ENCODE measurements at regions not wholly inside any gene's neighbourhood (a gene's known extent, or its start where the extent isn't known, plus 50 kb on each side); places are given as distances from the start of the nearest gene placed in this dataset.

- Histone ChIP-seq H3K4me3 (ENCODE audit: low read length in 2 of 2) (no peak overlapping the region), H3K4me1 (ENCODE audit: control insufficient read depth in 2 of 2, insufficient read depth in 2 of 2, low read length in 2 of 2) (no peaks in the 10 kb centered on the region), H3K9ac (ENCODE audit: low read depth in 1 of 2, low read length in 2 of 2) (no peak overlapping the region), H3K27me3 (ENCODE audit: control insufficient read depth in 2 of 2, insufficient read depth in 2 of 2, low read length in 2 of 2) (no peaks in the 10 kb centered on the region), H3K36me3 (ENCODE audit: control insufficient read depth in 2 of 2, insufficient read depth in 2 of 2, low read length in 2 of 2) (no peaks in the 10 kb centered on the region), H3K9me3 (ENCODE audit: control insufficient read depth in 2 of 2, low read length in 2 of 2) (no peaks in the 10 kb centered on the region), H3K27ac (ENCODE audit: low read depth in 2 of 2, low read length in 2 of 2) (no peak overlapping the region)
Measured at GRCh38 chr11:70928854-70929598, 323.4 kb downstream of the SHANK2 start.

GRCh38 chr11:70930215-70930614, 322.2 kb downstream of the SHANK2 start:
- Histone ChIP-seq H3K9me3 (ENCODE audit: control insufficient read depth in 2 of 2, low read length in 2 of 2) (no peaks in the 10 kb centered on the region), H3K27me3 (ENCODE audit: control insufficient read depth in 2 of 2, insufficient read depth in 2 of 2, low read length in 2 of 2) (no peaks in the 10 kb centered on the region), H3K9ac (ENCODE audit: low read depth in 1 of 2, low read length in 2 of 2) (no peak overlapping the region), H3K4me1 (ENCODE audit: control insufficient read depth in 2 of 2, insufficient read depth in 2 of 2, low read length in 2 of 2) (no peaks in the 10 kb centered on the region), H3K36me3 (ENCODE audit: control insufficient read depth in 2 of 2, insufficient read depth in 2 of 2, low read length in 2 of 2) (no peaks in the 10 kb centered on the region), H3K27ac (ENCODE audit: low read depth in 2 of 2, low read length in 2 of 2) (no peak overlapping the region), H3K4me3 (ENCODE audit: low read length in 2 of 2) (no peak overlapping the region)

GRCh38 chr11:70931430-70931829, 320.9 kb downstream of the SHANK2 start:
- Histone ChIP-seq H3K9ac (ENCODE audit: low read depth in 1 of 2, low read length in 2 of 2) (no peak overlapping the region), H3K9me3 (ENCODE audit: control insufficient read depth in 2 of 2, low read length in 2 of 2) (no peaks in the 10 kb centered on the region), H3K4me1 (ENCODE audit: control insufficient read depth in 2 of 2, insufficient read depth in 2 of 2, low read length in 2 of 2) (no peaks in the 10 kb centered on the region)

GRCh38 chr11:70933981-70934583, 318.3 kb downstream of the SHANK2 start:
- Histone ChIP-seq H3K4me1 (ENCODE audit: control insufficient read depth in 2 of 2, insufficient read depth in 2 of 2, low read length in 2 of 2) (no peaks in the 10 kb centered on the region), H3K9ac (ENCODE audit: low read depth in 1 of 2, low read length in 2 of 2) (no peak overlapping the region), H3K36me3 (ENCODE audit: control insufficient read depth in 2 of 2, insufficient read depth in 2 of 2, low read length in 2 of 2) (no peaks in the 10 kb centered on the region), H3K4me3 (ENCODE audit: low read length in 2 of 2) (no peak overlapping the region), H3K27me3 (ENCODE audit: control insufficient read depth in 2 of 2, insufficient read depth in 2 of 2, low read length in 2 of 2) (no peaks in the 10 kb centered on the region), H3K9me3 (ENCODE audit: control insufficient read depth in 2 of 2, low read length in 2 of 2) (no peaks in the 10 kb centered on the region), H3K27ac (ENCODE audit: low read depth in 2 of 2, low read length in 2 of 2) (no peak overlapping the region)

More at GRCh38 chr11:70931430-70931829, 320.9 kb downstream of the SHANK2 start:
- Histone ChIP-seq H3K4me3 (ENCODE audit: low read length in 2 of 2) (no peak overlapping the region), H3K27ac (ENCODE audit: low read depth in 2 of 2, low read length in 2 of 2) (no peak overlapping the region), H3K36me3 (ENCODE audit: control insufficient read depth in 2 of 2, insufficient read depth in 2 of 2, low read length in 2 of 2) (no peaks in the 10 kb centered on the region), H3K27me3 (ENCODE audit: control insufficient read depth in 2 of 2, insufficient read depth in 2 of 2, low read length in 2 of 2) (no peaks in the 10 kb centered on the region)

GRCh38 chr11:70935006-70935768, 317.2 kb downstream of the SHANK2 start:
- Histone ChIP-seq H3K4me3 (ENCODE audit: low read length in 2 of 2) (no peak overlapping the region), H3K27ac (ENCODE audit: low read depth in 2 of 2, low read length in 2 of 2) (no peak overlapping the region), H3K9me3 (ENCODE audit: control insufficient read depth in 2 of 2, low read length in 2 of 2) (no peaks in the 10 kb centered on the region), H3K27me3 (ENCODE audit: control insufficient read depth in 2 of 2, insufficient read depth in 2 of 2, low read length in 2 of 2) (no peaks in the 10 kb centered on the region), H3K9ac (ENCODE audit: low read depth in 1 of 2, low read length in 2 of 2) (no peak overlapping the region), H3K4me1 (ENCODE audit: control insufficient read depth in 2 of 2, insufficient read depth in 2 of 2, low read length in 2 of 2) (no peaks in the 10 kb centered on the region), H3K36me3 (ENCODE audit: control insufficient read depth in 2 of 2, insufficient read depth in 2 of 2, low read length in 2 of 2) (no peaks in the 10 kb centered on the region)

GRCh38 chr11:70942593-70942992, 309.8 kb downstream of the SHANK2 start:
- H3K9me3 ChIP-seq (ENCODE audit: control insufficient read depth in 2 of 2, low read length in 2 of 2) = peaks cover 9 to 16% of the 10 kb centered on the region in 2 donors
- no peaks in the 10 kb centered on the region for H3K27me3 ChIP-seq (ENCODE audit: control insufficient read depth in 2 of 2, insufficient read depth in 2 of 2, low read length in 2 of 2)
- H3K4me1 ChIP-seq (ENCODE audit: control insufficient read depth in 2 of 2, insufficient read depth in 2 of 2, low read length in 2 of 2) = no peaks in the 10 kb centered on the region
- H3K36me3 ChIP-seq (ENCODE audit: control insufficient read depth in 2 of 2, insufficient read depth in 2 of 2, low read length in 2 of 2) = no peaks in the 10 kb centered on the region
- no peak overlapping the region for H3K9ac ChIP-seq (ENCODE audit: low read depth in 1 of 2, low read length in 2 of 2)
- H3K4me3 ChIP-seq (ENCODE audit: low read length in 2 of 2) = no peak overlapping the region
- no peak overlapping the region for H3K27ac ChIP-seq (ENCODE audit: low read depth in 2 of 2, low read length in 2 of 2)

- no peaks in the 10 kb centered on the region for H3K27me3 ChIP-seq (ENCODE audit: control insufficient read depth in 2 of 2, insufficient read depth in 2 of 2, low read length in 2 of 2)
- H3K4me1 ChIP-seq (ENCODE audit: control insufficient read depth in 2 of 2, insufficient read depth in 2 of 2, low read length in 2 of 2) = no peaks in the 10 kb centered on the region
- peaks cover 9 to 16% of the 10 kb centered on the region in 2 donors for H3K9me3 ChIP-seq (ENCODE audit: control insufficient read depth in 2 of 2, low read length in 2 of 2)
- H3K9ac ChIP-seq (ENCODE audit: low read depth in 1 of 2, low read length in 2 of 2) = no peak overlapping the region
- no peak overlapping the region for H3K4me3 ChIP-seq (ENCODE audit: low read length in 2 of 2)
- H3K36me3 ChIP-seq (ENCODE audit: control insufficient read depth in 2 of 2, insufficient read depth in 2 of 2, low read length in 2 of 2) = no peaks in the 10 kb centered on the region
- H3K27ac ChIP-seq (ENCODE audit: low read depth in 2 of 2, low read length in 2 of 2) = no peak overlapping the region
Measured at GRCh38 chr11:70944141-70944540, 308.2 kb downstream of the SHANK2 start.

- H3K4me1 ChIP-seq (ENCODE audit: control insufficient read depth in 2 of 2, insufficient read depth in 2 of 2, low read length in 2 of 2) = no peaks in the 10 kb centered on the region
- H3K27ac ChIP-seq (ENCODE audit: low read depth in 2 of 2, low read length in 2 of 2) = no peak overlapping the region
- peaks cover 9 to 16% of the 10 kb centered on the region in 2 donors for H3K9me3 ChIP-seq (ENCODE audit: control insufficient read depth in 2 of 2, low read length in 2 of 2)
- no peak overlapping the region for H3K9ac ChIP-seq (ENCODE audit: low read depth in 1 of 2, low read length in 2 of 2)
- H3K4me3 ChIP-seq (ENCODE audit: low read length in 2 of 2) = no peak overlapping the region
- no peaks in the 10 kb centered on the region for H3K27me3 ChIP-seq (ENCODE audit: control insufficient read depth in 2 of 2, insufficient read depth in 2 of 2, low read length in 2 of 2)
- no peaks in the 10 kb centered on the region for H3K36me3 ChIP-seq (ENCODE audit: control insufficient read depth in 2 of 2, insufficient read depth in 2 of 2, low read length in 2 of 2)
Measured at GRCh38 chr11:70944636-70945035, 307.7 kb downstream of the SHANK2 start.

- no peak overlapping the region for H3K4me3 ChIP-seq (ENCODE audit: low read length in 2 of 2)
- no peaks in the 10 kb centered on the region for H3K27me3 ChIP-seq (ENCODE audit: control insufficient read depth in 2 of 2, insufficient read depth in 2 of 2, low read length in 2 of 2)
- no peaks in the 10 kb centered on the region for H3K36me3 ChIP-seq (ENCODE audit: control insufficient read depth in 2 of 2, insufficient read depth in 2 of 2, low read length in 2 of 2)
- H3K27ac ChIP-seq (ENCODE audit: low read depth in 2 of 2, low read length in 2 of 2) = no peak overlapping the region
- no peak overlapping the region for H3K9ac ChIP-seq (ENCODE audit: low read depth in 1 of 2, low read length in 2 of 2)
- peaks cover 1 to 3% of the 10 kb centered on the region in 2 donors for H3K9me3 ChIP-seq (ENCODE audit: control insufficient read depth in 2 of 2, low read length in 2 of 2)
- H3K4me1 ChIP-seq (ENCODE audit: control insufficient read depth in 2 of 2, insufficient read depth in 2 of 2, low read length in 2 of 2) = no peaks in the 10 kb centered on the region
Measured at GRCh38 chr11:70948398-70948797, 304.0 kb downstream of the SHANK2 start.

GRCh38 chr11:70948855-70949531, 303.4 kb downstream of the SHANK2 start:
- Histone ChIP-seq H3K9me3 (ENCODE audit: control insufficient read depth in 2 of 2, low read length in 2 of 2) (peaks cover 0 to 1% of the 10 kb centered on the region in 2 donors), H3K36me3 (ENCODE audit: control insufficient read depth in 2 of 2, insufficient read depth in 2 of 2, low read length in 2 of 2) (no peaks in the 10 kb centered on the region), H3K9ac (ENCODE audit: low read depth in 1 of 2, low read length in 2 of 2) (no peak overlapping the region), H3K27ac (ENCODE audit: low read depth in 2 of 2, low read length in 2 of 2) (no peak overlapping the region), H3K4me3 (ENCODE audit: low read length in 2 of 2) (no peak overlapping the region), H3K27me3 (ENCODE audit: control insufficient read depth in 2 of 2, insufficient read depth in 2 of 2, low read length in 2 of 2) (no peaks in the 10 kb centered on the region), H3K4me1 (ENCODE audit: control insufficient read depth in 2 of 2, insufficient read depth in 2 of 2, low read length in 2 of 2) (no peaks in the 10 kb centered on the region)
